ENCODE measurements at regions not wholly inside any gene's neighbourhood (a gene's known extent, or its start where the extent isn't known, plus 50 kb on each side); places are given as distances from the start of the nearest gene placed in this dataset.

DNA sequence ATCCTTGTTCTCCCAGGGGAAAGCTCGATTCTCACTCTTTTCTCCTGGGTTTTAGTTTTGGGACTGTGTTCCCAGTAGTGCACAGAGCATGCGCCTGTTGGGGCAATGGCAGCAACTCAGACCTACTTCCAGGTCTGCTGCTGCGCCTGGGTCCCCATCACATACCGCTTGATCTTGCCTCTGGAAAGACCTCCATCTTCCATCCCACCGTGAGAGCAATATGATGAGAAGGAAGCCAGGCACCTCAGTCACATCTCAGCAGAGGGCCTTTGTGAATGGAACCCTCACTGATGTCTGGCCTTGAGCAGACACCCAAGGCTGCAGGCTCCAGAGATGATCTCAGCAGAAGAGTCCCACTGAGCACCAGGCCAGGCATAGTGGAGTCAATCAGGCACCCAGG, 176.8 kb upstream of the ZNF507 start:
- TF ChIP-seq ZNF274 (IDR thresholded peaks at IDR 0.05; ENCODE audit: low read depth, low read length) (no peak), SUZ12 (IDR thresholded peaks at IDR 0.05; ENCODE audit: extremely low read depth, insufficient read depth, insufficient read length) (no peak), YY1 (IDR thresholded peaks at IDR 0.05; ENCODE audit: insufficient read depth, insufficient read length) (no peak)
